GM12875 (cell line): ENCODE measurements at regions not wholly inside any gene's neighbourhood (a gene's known extent, or its start where the extent isn't known, plus 50 kb on each side); places are given as distances from the start of the nearest gene placed in this dataset.

Source experiments
- H3K4me3 ChIP-seq: one replicate; pipeline ENCODE4 v1.5.1; 2011; ENCODE audit warnings: low read depth, low read length, control low read depth
- CTCF ChIP-seq: IDR thresholded peaks from 2 replicates; pipeline ENCODE4 v1.5.1; 2011; ENCODE audit warnings: low read depth, mild to moderate bottlenecking, control low read depth, inconsistent platforms, low read length, moderate library complexity, borderline replicate concordance; ENCODE audit not compliant: insufficient read depth

DNA sequence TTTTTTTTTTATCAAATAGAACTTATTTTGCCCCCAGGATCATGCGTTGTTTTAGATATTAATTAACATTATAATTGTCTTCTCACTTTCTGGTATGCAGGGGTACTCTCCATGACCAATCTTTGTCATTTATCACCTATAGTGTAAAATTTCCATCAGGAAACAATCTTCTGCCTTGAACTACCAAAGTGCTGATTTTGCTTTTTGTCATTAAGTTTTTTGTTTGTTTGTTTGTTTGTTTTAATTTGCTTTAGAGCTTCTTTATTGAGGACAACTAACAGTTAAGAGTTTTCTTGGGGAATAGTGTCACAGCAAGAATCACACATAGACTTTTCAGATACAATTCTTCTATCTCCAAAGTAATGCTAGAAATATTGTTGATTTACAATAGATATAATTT, 171.2 kb upstream of the PRPS1L1 start:
- H3K4me3 ChIP-seq = no peak overlapping the region
- TF ChIP-seq CTCF = no peak

- no peak for TF ChIP-seq CTCF
- no peak overlapping the region for H3K4me3 ChIP-seq
These were observed 172.6 kb upstream of the PRPS1L1 start for GRCh38 chr7:18200266-18200665.

DNA sequence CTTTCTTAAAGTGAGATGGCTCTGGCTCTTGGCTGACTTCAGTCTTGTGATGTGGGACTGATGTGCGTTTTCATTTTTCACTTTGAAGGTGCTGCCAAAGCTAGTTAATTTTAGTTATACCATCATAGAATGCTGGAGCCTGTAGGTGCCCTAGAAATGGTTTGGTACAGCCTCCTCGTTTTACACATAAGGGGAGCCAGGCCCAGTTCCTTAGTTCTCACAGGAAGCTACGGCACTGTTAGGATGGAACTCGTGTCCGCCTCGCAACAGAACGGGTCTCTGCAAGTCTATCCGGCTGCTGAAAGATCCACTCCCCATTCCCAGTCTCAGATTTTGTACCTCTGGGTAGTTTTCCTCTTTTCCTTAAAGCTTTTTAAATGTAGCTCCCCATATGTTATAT, 173.2 kb upstream of the PRPS1L1 start:
- no peak for TF ChIP-seq CTCF
- H3K4me3 ChIP-seq = no peak overlapping the region

DNA sequence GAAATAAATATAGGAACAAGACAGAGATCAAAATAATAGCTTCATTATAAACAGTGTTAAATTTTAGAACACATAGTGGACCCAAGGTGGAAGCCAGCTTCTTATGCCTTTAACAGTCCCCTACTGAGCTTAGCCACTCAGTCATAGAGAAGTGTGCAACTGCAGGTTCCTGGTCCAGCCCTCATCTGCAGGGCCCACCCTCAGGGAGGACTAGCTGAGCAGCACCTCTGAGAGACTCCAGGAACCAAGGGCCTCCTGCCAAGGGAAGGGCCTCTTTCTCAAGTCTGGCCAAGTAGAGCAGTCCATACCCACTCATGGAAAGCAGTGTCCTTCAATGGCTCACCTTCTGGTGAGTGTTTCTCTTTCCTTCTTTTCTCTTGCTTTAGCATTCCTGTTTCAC, 173.7 kb upstream of the PRPS1L1 start:
- TF ChIP-seq CTCF = no peak
- no peak overlapping the region for H3K4me3 ChIP-seq

GRCh38 chr7:18202315-18203045, 174.8 kb upstream of the PRPS1L1 start:
- no peak overlapping the region for H3K4me3 ChIP-seq
- no peak for TF ChIP-seq CTCF

- H3K4me3 ChIP-seq = no peak overlapping the region
These were observed 178.7 kb upstream of the PRPS1L1 start for GRCh38 chr7:18206331-18206730.

More at GRCh38 chr7:18206331-18206730, 178.7 kb upstream of the PRPS1L1 start:
- no peak for TF ChIP-seq CTCF
